Prostate gland (tissue), 2 donors: ENCODE measurements at regions not wholly inside any gene's neighbourhood (a gene's known extent, or its start where the extent isn't known, plus 50 kb on each side); places are given as distances from the start of the nearest gene placed in this dataset.

Experiments used
- CTCF ChIP-seq, 4 experiments: fragments of 200-600 bp in 2 of 4; fragments of 450-650 bp in 2 of 4; sonication (generic) in 2 of 4; IDR thresholded peaks; 1 replicate in 3 of 4; 2 replicates in 1 of 4; pipeline ENCODE4 v1.5.1; 2016 to 2019; ENCODE audit warnings: antibody characterized with exemption in 4 of 4, mild to moderate bottlenecking in 2 of 4, moderate library complexity in 2 of 4
- POLR2A ChIP-seq: fragments of 450-650 bp; IDR thresholded peaks from one replicate; pipeline ENCODE4 v1.6.1; 2016; ENCODE audit warnings: antibody characterized with exemption, mild to moderate bottlenecking

GRCh38 chr10:124303662-124304418, 114.9 kb downstream of the OAT start:
- TF ChIP-seq POLR2A = no peak
- TF ChIP-seq CTCF (IDR thresholded peaks at IDR 0.05) = no peak
